Omental fat pad (tissue), 3 donors: ENCODE measurements at regions not wholly inside any gene's neighbourhood (a gene's known extent, or its start where the extent isn't known, plus 50 kb on each side); places are given as distances from the start of the nearest gene placed in this dataset.

ENCODE experiments used
- ATAC-seq: fragments of 150-250 bp; one replicate; pipeline ENCODE4 v1.9.1; 2016; ENCODE audit warnings: mild to moderate bottlenecking, moderate library complexity; ENCODE audit not compliant: low FRiP score
- DNase-seq: peaks from one replicate; pipeline ENCODE4 v3.0.0-alpha.2; 2019; ENCODE audit warnings: low spot score
- CTCF ChIP-seq, 3 donors: fragments of 450-650 bp; IDR thresholded peaks; one replicate each; pipeline ENCODE4 v1.5.1; 2016 to 2017; ENCODE audit warnings: antibody characterized with exemption in 3 of 3, mild to moderate bottlenecking in 3 of 3, moderate library complexity in 2 of 3

DNA sequence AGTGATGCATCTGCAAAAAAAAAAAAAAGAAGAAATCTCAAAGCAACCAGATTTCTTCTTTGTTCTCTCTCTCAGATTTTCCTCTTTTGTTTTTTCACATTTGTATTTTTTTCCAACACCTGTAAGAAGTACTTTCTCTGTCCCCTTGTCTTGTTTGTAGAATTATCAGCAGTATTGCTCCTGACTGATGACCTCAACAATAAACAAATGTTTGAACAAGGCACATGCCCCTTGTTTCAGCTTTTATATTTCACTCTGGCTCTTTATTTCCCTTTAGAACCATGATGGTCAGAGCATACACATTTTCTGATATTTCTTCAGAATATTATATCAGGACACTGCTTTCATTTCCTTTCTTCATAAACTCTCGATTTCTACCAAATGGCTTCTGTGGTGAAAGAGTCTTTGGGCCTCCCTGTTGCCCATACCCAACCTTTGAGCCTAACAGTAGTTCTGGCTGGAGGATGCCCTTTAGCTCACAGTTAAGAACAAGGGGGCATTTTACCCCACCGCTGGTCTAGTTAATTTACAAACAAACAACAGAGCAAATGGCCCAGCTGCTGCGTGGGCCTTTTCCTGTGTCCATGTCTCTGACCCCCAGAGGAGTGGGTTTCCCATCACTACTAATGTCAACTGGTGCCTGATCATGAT lies 142.5 kb upstream of the SMAD1 start:
- ATAC-seq (no peak), DNase-seq (no peak)
- no peak for TF ChIP-seq CTCF (IDR thresholded peaks at IDR 0.05)

GRCh38 chr4:145338568-145338967 lies 143.1 kb upstream of the SMAD1 start:
- DNase-seq (no peak), ATAC-seq (no peak)
- no peak for TF ChIP-seq CTCF (IDR thresholded peaks at IDR 0.05)

- ATAC-seq: no peak
- no peak for TF ChIP-seq CTCF (IDR thresholded peaks at IDR 0.05)
Measured at GRCh38 chr4:145337391-145337790, 144.3 kb upstream of the SMAD1 start.

GRCh38 chr4:145333786-145334185 lies 147.9 kb upstream of the SMAD1 start:
- no peak for TF ChIP-seq CTCF (IDR thresholded peaks at IDR 0.05)
- DNase-seq (no peak), ATAC-seq (no peak)

More at GRCh38 chr4:145337391-145337790, 144.3 kb upstream of the SMAD1 start:
- no peak for DNase-seq

- DNase-seq (no peak), ATAC-seq (no peak)
- no peak for TF ChIP-seq CTCF (IDR thresholded peaks at IDR 0.05)
Measured at GRCh38 chr4:145326491-145326890, 146.1 kb upstream of the OTUD4 start.

DNA sequence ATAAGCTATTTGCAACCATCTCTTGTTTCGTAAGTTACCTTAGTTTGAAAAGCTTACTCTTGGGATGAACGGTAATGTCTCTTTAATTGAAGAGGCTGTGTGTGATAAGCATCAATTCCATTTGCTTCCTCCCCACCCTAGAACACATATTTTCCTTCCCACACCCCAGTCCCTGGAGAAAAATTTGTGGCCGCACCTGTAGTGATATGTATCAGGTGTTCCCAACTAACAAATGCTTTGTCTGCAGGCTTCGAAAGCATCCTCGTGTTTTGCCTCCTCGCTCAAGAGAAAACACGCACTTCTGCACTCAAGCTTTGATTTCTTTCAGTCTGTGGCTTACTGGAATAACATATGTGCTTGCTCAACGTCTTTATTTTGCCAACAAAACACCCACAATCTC lies 143.8 kb upstream of the OTUD4 start:
- ATAC-seq (no peak), DNase-seq (no peak)
- no peak for TF ChIP-seq CTCF (IDR thresholded peaks at IDR 0.05)

- TF ChIP-seq CTCF (IDR thresholded peaks at IDR 0.05): no peak
- no peak for ATAC-seq
- DNase-seq: no peak
Measured at GRCh38 chr4:145320294-145320693, 139.9 kb upstream of the OTUD4 start.
